ENCODE measurements at regions not wholly inside any gene's neighbourhood (a gene's known extent, or its start where the extent isn't known, plus 50 kb on each side); places are given as distances from the start of the nearest gene placed in this dataset.

- DNase-seq, result no peak
Observed at GRCh38 chr9:27625751-27626150, 52.5 kb upstream of the C9orf72 start.

DNA sequence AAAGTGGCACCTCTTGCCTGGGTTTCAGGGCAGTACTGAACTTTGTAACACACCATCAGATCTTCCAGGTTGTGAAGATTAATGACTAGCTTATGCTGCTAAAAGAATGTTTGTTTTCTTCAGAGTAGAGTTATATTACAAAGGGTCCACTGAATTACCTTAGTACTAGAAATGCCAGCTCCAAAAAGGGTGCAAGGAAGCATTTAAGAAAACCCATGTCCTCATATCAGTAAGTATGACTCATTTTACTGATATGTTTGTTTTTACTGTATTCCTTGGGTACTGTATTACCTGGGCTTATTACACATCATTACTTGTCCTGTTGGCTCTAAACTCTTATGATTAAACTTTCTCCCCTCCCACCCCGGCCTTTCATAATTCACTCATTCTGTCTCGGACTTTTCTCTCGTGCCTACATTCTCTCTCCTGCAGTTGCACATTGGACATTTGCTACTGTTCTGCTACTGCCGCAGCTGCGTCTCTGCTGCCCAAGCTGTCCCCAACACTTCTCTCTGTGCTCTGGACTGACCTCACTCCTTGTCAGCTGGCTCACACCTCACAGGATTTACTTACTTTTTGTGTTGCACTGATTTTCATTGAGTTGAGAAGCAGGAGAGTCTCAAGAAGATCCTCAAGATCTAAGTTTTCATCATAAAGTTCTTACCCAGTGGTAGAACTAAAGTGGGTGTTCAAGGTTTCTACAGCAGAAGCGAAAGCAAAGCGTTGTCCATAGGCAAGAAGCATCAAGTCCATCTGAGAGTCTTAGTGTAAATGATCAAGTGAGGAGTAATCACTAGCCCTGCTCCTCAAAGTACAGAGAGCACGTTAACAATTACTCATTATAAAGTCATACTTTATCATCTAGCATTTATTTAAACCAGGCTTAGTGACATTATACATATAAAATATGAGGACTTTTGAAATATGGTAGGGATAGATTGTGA is 53.2 kb upstream of the C9orf72 start:
- no peak for DNase-seq

- DNase-seq, result no peak
Observed at GRCh38 chr9:27627188-27627564, 53.9 kb upstream of the C9orf72 start.

GRCh38 chr9:27628311-27628710 is 55.0 kb upstream of the C9orf72 start:
- DNase-seq, result no peak

- no peak for DNase-seq
Observed at GRCh38 chr9:27629425-27629824, 56.1 kb upstream of the C9orf72 start.

- no peak for DNase-seq
Observed at GRCh38 chr9:27632254-27632653, 59.0 kb upstream of the C9orf72 start.

- no peak for DNase-seq
Observed at GRCh38 chr9:27633764-27634163, 60.5 kb upstream of the C9orf72 start.

GRCh38 chr9:27634879-27635278 is 61.6 kb upstream of the C9orf72 start:
- DNase-seq, result no peak

DNA sequence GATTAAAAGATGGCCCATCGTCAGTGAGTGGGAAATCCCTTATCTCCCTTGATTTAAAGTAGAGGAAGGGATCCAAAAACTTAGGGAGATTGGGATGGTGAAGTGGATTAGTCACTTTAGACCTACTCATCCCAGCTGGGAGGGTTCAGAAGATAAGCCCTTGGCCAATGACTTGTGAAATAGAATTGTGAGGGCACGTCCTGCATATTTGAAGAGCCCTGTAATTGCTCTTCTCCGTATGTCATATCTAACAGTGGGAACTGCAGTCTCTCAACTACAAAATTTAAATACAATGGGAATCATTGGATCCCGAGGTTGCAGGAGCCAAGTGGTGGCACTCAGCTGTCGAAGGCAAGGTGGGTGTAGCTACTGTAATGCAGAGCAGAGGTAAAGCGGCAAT is 65.4 kb upstream of the C9orf72 start:
- DNase-seq, result no peak

GRCh38 chr9:27645161-27645840 is 72.0 kb upstream of the C9orf72 start:
- peak; percentile 25 for DNase-seq

GRCh38 chr9:27653246-27653645 is 80.0 kb upstream of the C9orf72 start:
- no peak for DNase-seq

- no peak for DNase-seq
Observed at GRCh38 chr9:27653957-27654356, 80.7 kb upstream of the C9orf72 start.

- no peak for DNase-seq
Observed at GRCh38 chr9:27654629-27655285, 81.5 kb upstream of the C9orf72 start.

GRCh38 chr9:27655441-27655840 is 82.2 kb upstream of the C9orf72 start:
- no peak for DNase-seq

- DNase-seq, result no peak
Observed at GRCh38 chr9:27659001-27659400, 85.7 kb upstream of the C9orf72 start.

GRCh38 chr9:27659571-27659970 is 86.3 kb upstream of the C9orf72 start:
- no peak for DNase-seq

DNA sequence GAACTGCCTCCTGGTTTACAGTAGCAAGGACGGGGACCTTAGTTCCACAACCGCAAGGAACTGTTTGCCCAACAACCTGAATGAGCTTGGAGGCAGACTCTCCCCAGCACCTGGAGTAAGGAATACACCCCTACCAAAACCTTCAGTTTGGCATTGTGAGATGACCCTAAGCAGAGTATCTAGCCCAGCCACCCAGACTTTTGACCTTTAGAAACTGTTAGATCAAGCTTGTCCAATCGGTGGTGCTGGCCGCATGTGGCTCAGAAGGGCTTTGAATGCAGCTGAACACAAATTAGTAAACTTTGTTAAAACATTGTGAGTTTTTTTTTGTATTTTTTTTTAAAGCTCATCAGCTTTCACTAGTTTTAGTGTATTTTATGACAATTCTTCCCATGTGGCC is 86.9 kb upstream of the C9orf72 start:
- DNase-seq, result no peak

DNA sequence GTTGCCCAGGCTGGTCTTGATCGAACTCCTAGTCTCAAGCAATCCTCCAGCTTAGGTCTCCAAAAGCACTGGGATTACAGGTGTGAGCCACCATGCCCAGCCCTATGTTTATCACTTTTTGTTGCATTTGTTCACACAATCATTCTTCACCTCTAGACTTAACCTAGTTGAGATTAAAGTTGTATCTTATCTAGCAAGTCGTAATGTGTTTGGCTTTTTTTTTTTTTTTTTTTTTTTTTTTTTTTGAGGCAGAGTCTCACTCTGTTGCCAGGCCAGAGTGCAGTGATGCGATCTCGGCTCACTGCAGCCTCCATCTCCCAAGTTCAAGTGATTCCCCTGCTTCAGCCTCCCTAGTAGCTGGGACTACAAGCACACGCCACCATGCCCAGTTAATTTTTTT is 90.2 kb upstream of the C9orf72 start:
- no peak for DNase-seq

- no peak for DNase-seq
Observed at GRCh38 chr9:27664121-27664779, 91.0 kb upstream of the C9orf72 start.

DNA sequence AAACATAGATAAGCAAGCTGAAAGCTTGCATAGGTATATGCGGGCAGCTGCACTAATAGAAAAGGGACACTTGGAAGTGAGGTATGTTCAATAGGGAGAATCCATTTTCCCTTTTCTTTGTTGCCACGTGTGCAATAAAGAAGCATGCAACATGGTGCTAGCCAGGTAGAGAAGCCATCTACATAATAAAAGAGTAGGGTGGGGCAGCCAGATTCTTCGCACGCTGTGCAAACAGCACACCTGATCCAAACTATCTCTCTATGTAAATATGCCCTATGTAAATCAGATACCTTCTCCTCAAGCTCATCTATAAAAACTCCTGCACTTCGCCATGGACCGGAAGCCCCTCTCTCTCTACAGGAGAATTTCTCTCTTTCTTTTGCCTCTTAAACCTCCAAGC is 91.9 kb upstream of the C9orf72 start:
- no peak for DNase-seq

GRCh38 chr9:27668280-27668679 is 95.0 kb upstream of the C9orf72 start:
- no peak for DNase-seq

- no peak for DNase-seq
Observed at GRCh38 chr9:27671636-27672035, 98.4 kb upstream of the C9orf72 start.

DNA sequence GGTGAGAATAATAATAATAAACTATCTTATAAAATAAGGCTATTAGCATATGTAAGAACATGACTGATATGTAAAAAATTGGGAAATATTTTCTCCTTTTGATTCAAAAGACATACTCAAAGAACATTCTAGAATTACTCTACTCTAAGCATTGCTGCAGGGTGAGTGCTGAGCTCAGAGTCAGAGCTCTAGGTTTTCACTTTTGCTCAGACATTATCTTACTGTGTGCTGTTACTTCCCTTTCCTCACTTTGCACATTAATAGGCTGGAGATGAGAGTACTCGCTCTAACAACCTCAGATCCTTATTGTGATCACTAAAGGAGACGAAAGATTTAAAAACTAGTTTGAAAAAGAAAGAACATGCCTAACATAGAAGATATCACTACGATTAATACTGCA is 99.4 kb upstream of the C9orf72 start:
- DNase-seq, result no peak
